Fibroblast of skin of scalp (primary cell): ENCODE measurements at regions not wholly inside any gene's neighbourhood (a gene's known extent, or its start where the extent isn't known, plus 50 kb on each side); places are given as distances from the start of the nearest gene placed in this dataset.
"Not testable (repeated sequence)": the region's sequence is repeated elsewhere in the genome, so short reads cannot be mapped to it uniquely, and the experiment has no call there.

Experiments used
- DNase-seq: peaks from one replicate; pipeline ENCODE4 v3.0.0-alpha.2; 2013

GRCh38 chr13:97727991-97728390 is 225.5 kb upstream of the IPO5 start:
- DNase-seq: no peak

GRCh38 chr13:97736436-97736835 is 217.0 kb upstream of the IPO5 start:
- no peak for DNase-seq

DNA sequence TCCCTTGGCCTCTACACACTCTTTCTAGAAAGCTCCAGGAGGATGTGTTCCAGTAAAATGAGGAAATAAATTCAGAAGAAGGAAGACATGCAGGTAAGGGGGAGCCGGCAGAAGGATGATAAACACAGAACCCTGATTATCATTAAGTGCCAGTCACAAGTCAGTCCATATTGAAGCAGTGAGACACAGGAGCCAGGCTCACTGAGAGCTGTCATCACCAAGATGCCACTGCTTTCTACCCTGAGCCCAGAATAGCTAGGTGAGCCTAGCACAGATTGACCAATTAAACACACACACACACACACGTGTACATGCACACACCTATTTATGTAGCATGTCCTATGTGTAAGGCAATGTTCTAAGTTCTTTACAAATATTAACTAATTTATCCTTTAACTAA is 211.4 kb upstream of the IPO5 start:
- no peak for DNase-seq

DNA sequence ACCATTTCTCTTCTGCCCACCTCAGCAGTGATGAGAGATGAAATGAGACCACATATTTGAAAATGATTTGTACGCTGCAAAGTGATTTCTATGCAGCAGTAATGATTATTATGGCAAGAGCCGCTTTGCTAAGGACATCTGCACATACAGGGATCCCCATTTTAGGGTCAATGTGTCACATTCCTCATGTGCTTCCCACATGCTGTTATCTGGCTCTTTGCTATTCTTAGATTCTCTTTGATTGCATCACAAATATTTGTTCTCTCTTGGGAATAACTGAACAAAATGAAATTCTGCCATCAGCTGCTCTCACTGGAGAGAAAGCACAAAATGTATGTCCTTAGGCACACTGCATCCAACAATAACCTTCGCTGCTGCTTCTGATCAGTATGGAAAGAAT is 209.5 kb upstream of the IPO5 start:
- DNase-seq: peak; percentile 71

GRCh38 chr13:97746649-97747048 is 206.8 kb upstream of the IPO5 start:
- DNase-seq: no peak

DNA sequence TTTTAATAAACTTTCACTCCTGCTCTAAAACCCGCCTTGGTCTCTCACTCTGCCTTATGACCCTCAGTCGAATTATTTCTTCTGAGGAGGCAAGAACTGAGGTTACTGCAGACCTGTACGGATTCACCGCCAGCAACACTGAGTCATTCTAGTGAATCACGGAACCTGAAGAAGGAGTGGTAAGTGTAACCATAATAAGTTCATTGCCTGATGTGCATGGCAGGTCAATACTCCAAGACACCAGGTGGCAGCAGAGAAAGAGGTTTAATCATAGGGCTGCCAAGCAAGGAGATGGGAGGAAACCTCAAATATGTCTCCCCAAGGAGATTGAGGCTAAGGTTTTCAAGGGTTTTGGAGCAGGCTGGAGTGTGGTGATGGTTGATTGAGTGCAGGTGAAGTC is 204.3 kb upstream of the IPO5 start:
- no peak for DNase-seq

DNA sequence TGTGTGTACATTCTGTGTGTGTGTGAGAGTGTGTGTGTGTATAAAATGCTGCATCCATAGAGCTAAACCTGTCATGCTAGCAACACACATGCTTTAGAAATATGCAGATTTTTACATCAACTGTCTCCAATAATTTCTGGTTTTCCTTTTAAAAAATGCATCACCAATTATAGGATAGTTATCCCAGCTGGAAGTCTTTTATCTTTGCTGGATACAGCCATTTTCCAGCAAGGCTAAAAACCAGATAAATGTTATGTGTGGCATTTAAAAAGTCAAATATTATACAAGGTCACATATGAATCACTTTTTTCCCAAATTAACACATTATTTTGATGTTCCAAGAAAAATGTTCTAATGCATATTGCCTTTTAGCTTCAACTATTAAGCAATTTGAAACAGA is 202.0 kb upstream of the IPO5 start:
- peak; percentile 11 for DNase-seq

GRCh38 chr13:97752961-97753668 is 200.4 kb upstream of the IPO5 start:
- no peak for DNase-seq

DNA sequence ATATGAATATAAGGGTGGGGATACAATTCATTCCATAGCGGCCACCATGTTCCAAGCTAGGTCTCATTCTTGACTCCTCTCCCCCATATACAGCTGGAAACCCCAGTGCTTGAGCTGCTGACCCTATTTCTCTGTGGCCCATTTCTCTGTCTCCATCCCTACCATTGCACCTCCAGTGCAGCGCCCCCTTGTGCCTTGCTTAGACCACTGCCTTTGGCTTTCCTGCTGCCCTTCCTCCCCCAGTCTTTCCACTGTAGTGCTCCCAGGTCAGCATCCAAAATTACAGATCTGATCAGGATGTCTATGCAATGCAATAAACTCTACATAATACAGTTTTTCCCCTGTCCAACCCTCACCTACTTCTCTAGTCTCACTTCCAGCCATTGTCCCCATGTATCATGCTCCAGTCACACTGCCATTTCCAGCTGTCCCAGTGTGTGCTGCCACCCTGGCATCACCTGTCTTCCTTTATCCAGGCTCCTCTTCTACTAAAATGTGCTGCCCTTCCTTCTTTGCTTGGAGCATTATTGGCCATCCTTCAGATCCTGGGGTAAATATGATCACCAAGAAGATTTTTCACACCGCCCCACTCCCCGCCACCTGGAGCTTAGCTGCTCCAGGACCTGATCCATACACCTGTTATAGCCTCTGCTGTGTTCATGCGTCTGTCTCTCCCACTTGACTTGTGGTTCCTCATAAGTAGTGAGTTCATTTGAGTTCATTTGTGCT is 199.4 kb upstream of the IPO5 start:
- DNase-seq: no peak

DNA sequence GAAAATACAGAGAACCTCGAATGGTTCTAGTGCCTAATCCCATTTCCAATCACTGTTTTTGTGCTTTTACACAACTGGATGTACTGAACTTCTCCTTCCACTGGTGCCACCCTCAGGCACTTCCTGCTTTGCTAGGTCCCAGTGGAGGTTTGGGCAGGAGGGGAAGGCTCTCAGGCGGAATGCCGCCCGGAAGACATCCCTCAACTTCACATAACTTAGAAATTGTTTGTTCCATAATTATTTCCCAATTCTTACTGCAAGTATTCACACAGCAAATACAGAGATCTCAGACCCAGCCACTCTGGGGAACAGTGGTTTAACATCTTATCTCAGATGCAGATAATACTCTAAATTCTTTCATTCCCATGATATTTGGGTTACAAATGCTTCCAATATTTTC is 195.7 kb upstream of the IPO5 start:
- DNase-seq: peak; percentile 74

GRCh38 chr13:97758317-97758716 is 195.2 kb upstream of the IPO5 start:
- peak; percentile 35 for DNase-seq

DNA sequence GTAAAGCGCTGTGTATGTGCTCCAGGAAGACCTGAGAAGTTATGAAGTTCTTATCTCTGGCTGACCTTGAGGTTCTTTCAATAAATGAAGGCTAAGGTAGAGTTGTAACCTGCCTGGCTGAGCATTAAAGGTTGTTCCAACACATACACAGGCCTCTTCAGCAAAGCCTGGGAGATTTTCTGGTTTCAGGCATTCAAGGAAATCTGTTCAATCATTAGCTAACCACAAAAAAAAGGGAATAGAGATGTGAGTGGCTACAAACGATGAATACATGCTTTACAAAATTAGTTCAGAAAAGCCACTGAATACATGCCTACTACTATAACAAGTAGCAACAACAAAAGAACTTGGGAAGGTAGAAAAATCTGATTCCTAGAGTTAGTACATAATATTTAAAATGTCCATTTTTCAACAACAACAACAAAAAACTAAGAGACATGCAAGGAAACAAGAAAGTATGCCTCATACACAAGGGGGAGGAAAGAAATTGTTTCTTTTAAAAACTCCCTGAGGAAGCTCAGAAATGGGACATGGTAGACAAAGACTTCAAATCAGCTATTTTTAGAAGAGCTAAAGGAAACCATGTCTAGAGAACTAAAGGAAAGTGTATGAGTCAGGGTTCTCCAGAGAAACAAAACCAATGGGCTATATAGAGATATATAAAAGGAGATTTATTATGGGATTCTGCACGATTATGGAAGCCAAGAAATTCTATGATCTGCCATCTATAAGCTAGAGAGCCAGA is 191.5 kb upstream of the IPO5 start:
- no peak for DNase-seq

GRCh38 chr13:97766749-97767148 is 186.7 kb upstream of the IPO5 start:
- DNase-seq: peak; percentile 31

DNA sequence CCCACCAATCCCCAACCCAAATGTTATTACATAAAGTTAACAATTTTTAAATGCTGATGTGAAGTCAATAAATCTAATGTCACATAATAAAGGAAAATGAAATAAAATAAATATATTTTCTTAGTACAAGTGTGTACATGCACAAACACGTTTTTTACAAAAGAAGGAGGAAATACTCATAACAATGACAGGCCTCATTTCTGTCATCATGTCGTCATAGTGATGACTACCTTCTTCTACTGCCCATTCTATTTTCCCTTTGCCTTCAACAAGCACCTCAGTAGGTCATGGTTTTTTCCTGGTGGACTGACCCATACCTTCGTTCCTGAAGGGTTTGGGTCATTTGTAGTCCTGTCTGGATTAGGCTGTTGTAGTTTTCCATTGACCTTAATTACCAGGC is 185.3 kb upstream of the IPO5 start:
- DNase-seq: no peak

GRCh38 chr13:97770231-97770630 is 183.2 kb upstream of the IPO5 start:
- DNase-seq: not testable (repeated sequence)

DNA sequence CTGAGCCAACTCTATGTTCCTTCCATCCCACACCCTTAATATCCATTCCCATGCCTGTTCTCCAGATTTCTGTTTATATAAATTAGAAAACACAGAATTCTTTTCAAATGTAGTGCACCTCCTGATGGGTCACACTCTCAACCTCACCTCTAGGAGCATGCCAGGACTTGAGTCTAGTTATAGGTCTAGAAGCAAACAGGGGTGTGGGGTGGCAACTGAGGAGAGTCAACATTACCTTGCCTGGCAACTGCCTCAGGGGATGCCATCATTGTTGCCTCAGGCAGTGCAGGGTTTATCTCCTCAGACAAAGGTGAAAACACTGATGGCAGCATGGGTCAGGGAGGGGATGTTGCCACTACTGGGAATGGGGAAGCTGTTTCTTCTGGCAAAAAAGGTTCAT is 181.0 kb upstream of the IPO5 start:
- not testable (repeated sequence) for DNase-seq

GRCh38 chr13:97774391-97775100 is 178.9 kb upstream of the IPO5 start:
- DNase-seq: not testable (repeated sequence)

- DNase-seq: no peak
Measured at GRCh38 chr13:97780486-97780885, 173.0 kb upstream of the IPO5 start.

GRCh38 chr13:97781891-97782305 is 171.6 kb upstream of the IPO5 start:
- no peak for DNase-seq

GRCh38 chr13:97786510-97786909 is 167.0 kb upstream of the IPO5 start:
- DNase-seq: no peak

- no peak for DNase-seq
Measured at GRCh38 chr13:97797553-97797952, 155.9 kb upstream of the IPO5 start.

- DNase-seq: no peak
Measured at GRCh38 chr13:97798171-97798821, 155.2 kb upstream of the IPO5 start.
